ENCODE measurements at regions not wholly inside any gene's neighbourhood (a gene's known extent, or its start where the extent isn't known, plus 50 kb on each side); places are given as distances from the start of the nearest gene placed in this dataset.

GRCh38 chr7:22911889-22912288, 89.2 kb upstream of the TOMM7 start:
- no peak for DNase-seq (ENCODE audit: low read depth in 2 of 2)

GRCh38 chr7:22909917-22910316, 87.3 kb upstream of the TOMM7 start:
- no peak for DNase-seq (ENCODE audit: low read depth in 2 of 2)

GRCh38 chr7:22907805-22908204, 85.2 kb upstream of the TOMM7 start:
- no peak for DNase-seq (ENCODE audit: low read depth in 2 of 2)

- no peak for DNase-seq (ENCODE audit: low read depth in 2 of 2)
Observed at GRCh38 chr7:22900784-22901183, 78.1 kb upstream of the TOMM7 start.

GRCh38 chr7:22900101-22900500, 77.5 kb upstream of the TOMM7 start:
- DNase-seq (ENCODE audit: low read depth in 2 of 2), result no peak

- DNase-seq (ENCODE audit: low read depth in 2 of 2), result no peak
Observed at GRCh38 chr7:22896917-22897316, 74.3 kb upstream of the TOMM7 start.

GRCh38 chr7:22895828-22896165, 73.1 kb upstream of the TOMM7 start:
- DNase-seq (ENCODE audit: low read depth in 2 of 2), result no peak

- no peak for DNase-seq (ENCODE audit: low read depth in 2 of 2)
Observed at GRCh38 chr7:22895140-22895827, 72.6 kb upstream of the TOMM7 start.

- no peak for DNase-seq (ENCODE audit: low read depth in 2 of 2)
Observed at GRCh38 chr7:22894546-22894945, 71.9 kb upstream of the TOMM7 start.

- DNase-seq (ENCODE audit: low read depth in 2 of 2), result no peak
Observed at GRCh38 chr7:22890773-22891172, 68.1 kb upstream of the TOMM7 start.

GRCh38 chr7:22885797-22886261, 63.2 kb upstream of the TOMM7 start:
- DNase-seq (ENCODE audit: low read depth in 2 of 2), result peak; percentile 42 to 49

- DNase-seq (ENCODE audit: low read depth in 2 of 2), result no peak
Observed at GRCh38 chr7:22884911-22885788, 62.5 kb upstream of the TOMM7 start.

GRCh38 chr7:22882106-22882505, 59.5 kb upstream of the TOMM7 start:
- no peak for DNase-seq (ENCODE audit: low read depth in 2 of 2)

- no peak for DNase-seq (ENCODE audit: low read depth in 2 of 2)
Observed at GRCh38 chr7:22879709-22880306, 57.2 kb upstream of the TOMM7 start.

- no peak for DNase-seq (ENCODE audit: low read depth in 2 of 2)
Observed at GRCh38 chr7:22879280-22879679, 56.6 kb upstream of the TOMM7 start.

- no peak for DNase-seq (ENCODE audit: low read depth in 2 of 2)
Observed at GRCh38 chr7:22876986-22877729, 54.5 kb upstream of the TOMM7 start.

GRCh38 chr7:22875470-22875869, 52.8 kb upstream of the TOMM7 start:
- no peak for DNase-seq (ENCODE audit: low read depth in 2 of 2)

GRCh38 chr7:22874904-22875303, 52.3 kb upstream of the TOMM7 start:
- no peak for DNase-seq (ENCODE audit: low read depth in 2 of 2)

Data from activated CD4-positive, alpha-beta T cell treated with anti-CD3 and anti-CD28 coated beads for 24 hours (primary cell).